ENCODE measurements at regions not wholly inside any gene's neighbourhood (a gene's known extent, or its start where the extent isn't known, plus 50 kb on each side); places are given as distances from the start of the nearest gene placed in this dataset.

- H3K9me3 ChIP-seq (ENCODE audit: low read depth, low read length, poor library complexity, severe bottlenecking), result peaks cover 7% of the 10 kb centered on the region
- TF ChIP-seq CTCF (conservative IDR thresholded peaks at IDR 0.05; ENCODE audit: low read depth, low read length) (no peak), EZH2 (IDR thresholded peaks at IDR 0.05; ENCODE audit: borderline replicate concordance, low read depth, low read length, poor library complexity, severe bottlenecking) (no peak)
- ChIA-PET CTCF (no interaction called here), POLR2A (ENCODE audit: low non-redundant PET) (no interaction called here)
- no peak overlapping the region for H3K27ac ChIP-seq (ENCODE audit: low read depth, low read length, poor library complexity, severe bottlenecking)
- no peaks in the 10 kb centered on the region for H3K36me3 ChIP-seq (ENCODE audit: insufficient read depth, low read length, poor library complexity, severe bottlenecking)
- H3K4me3 ChIP-seq (ENCODE audit: low read depth, low read length, poor library complexity, severe bottlenecking), result no peak overlapping the region
- intact Hi-C loops (cut with micrococcal nuclease; ENCODE audit: unreplicated experiment), result no loop called here
- H3K4me1 ChIP-seq (ENCODE audit: insufficient read depth, low read length, poor library complexity, severe bottlenecking), result no peaks in the 10 kb centered on the region
- no peaks in the 10 kb centered on the region for H3K27me3 ChIP-seq (replicated peaks; ENCODE audit: insufficient read depth, low read depth, low read length, poor library complexity)
- no TSS peak for BruUV-seq (replicated peaks)
- DNase-seq (ENCODE audit: low spot score), result no peak
Observed at GRCh38 chr1:14034506-14034905, 334.5 kb downstream of the PRDM2 start.

DNA sequence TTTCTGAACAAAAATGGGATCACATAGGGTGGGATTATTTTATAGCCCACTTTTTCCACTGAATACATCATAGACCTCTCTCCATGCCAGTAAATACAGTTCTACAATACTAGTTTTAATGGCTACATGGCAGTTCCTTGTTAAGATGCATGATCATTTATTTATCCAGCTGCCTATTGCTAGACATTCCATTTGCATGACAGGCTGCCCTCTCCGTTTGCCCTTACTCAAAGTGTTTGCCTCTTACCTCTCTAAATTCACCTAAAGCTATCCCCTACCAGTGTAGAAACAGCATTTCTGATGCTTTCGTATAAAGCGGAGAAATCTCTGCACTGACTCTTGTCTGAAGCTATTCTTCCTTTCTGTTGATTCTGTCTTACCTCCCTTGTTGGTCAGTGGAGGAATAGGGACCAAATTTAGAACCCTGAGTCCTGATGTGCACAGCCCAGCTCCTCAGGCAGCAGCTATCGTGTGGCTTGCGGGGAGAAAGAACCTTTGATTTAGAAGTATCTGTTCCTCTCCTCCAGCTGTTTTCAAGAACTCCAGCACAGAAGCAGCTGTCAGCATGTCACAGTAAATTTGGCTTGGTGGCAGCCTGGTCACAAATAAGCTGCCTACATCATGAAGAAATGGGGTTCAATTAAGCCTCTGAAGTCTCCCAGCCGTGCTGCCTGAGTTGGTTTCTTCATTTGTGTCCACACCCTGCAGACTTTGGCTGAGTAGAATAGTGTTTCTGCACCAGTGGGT lies 337.3 kb downstream of the PRDM2 start:
- no peak for DNase-seq (ENCODE audit: low spot score)
- intact Hi-C loops (cut with micrococcal nuclease; ENCODE audit: unreplicated experiment), result no loop called here
- Histone ChIP-seq H3K4me3 (ENCODE audit: low read depth, low read length, poor library complexity, severe bottlenecking) (no peak overlapping the region), H3K36me3 (ENCODE audit: insufficient read depth, low read length, poor library complexity, severe bottlenecking) (no peaks in the 10 kb centered on the region), H3K9me3 (ENCODE audit: low read depth, low read length, poor library complexity, severe bottlenecking) (peaks cover 21% of the 10 kb centered on the region), H3K27ac (ENCODE audit: low read depth, low read length, poor library complexity, severe bottlenecking) (no peak overlapping the region), H3K4me1 (ENCODE audit: insufficient read depth, low read length, poor library complexity, severe bottlenecking) (no peaks in the 10 kb centered on the region), H3K27me3 (replicated peaks; ENCODE audit: insufficient read depth, low read depth, low read length, poor library complexity) (no peaks in the 10 kb centered on the region)
- CTCF ChIA-PET, result no interaction called here
- TF ChIP-seq CTCF (conservative IDR thresholded peaks at IDR 0.05; ENCODE audit: low read depth, low read length) (no peak), EZH2 (IDR thresholded peaks at IDR 0.05; ENCODE audit: borderline replicate concordance, low read depth, low read length, poor library complexity, severe bottlenecking) (no peak)
- no TSS peak for BruUV-seq (replicated peaks)
- POLR2A ChIA-PET (ENCODE audit: low non-redundant PET), result no interaction called here

- H3K36me3 ChIP-seq (ENCODE audit: insufficient read depth, low read length, poor library complexity, severe bottlenecking), result no peaks in the 10 kb centered on the region
- CTCF ChIA-PET, result interaction anchor here (0.6 kb wide), 1 partner anchor 9 kb away, joined by 4 read pairs; no protein-coding TSS in a partner anchor
Observed at GRCh38 chr1:14039582-14040430, 339.8 kb downstream of the PRDM2 start.

More at GRCh38 chr1:14039582-14040430, 339.8 kb downstream of the PRDM2 start:
- no TSS peak for BruUV-seq (replicated peaks)
- POLR2A ChIA-PET (ENCODE audit: low non-redundant PET), result no interaction called here
- no peak overlapping the region for H3K4me3 ChIP-seq (ENCODE audit: low read depth, low read length, poor library complexity, severe bottlenecking)
- no peaks in the 10 kb centered on the region for H3K4me1 ChIP-seq (ENCODE audit: insufficient read depth, low read length, poor library complexity, severe bottlenecking)
- peaks cover 15% of the 10 kb centered on the region for H3K9me3 ChIP-seq (ENCODE audit: low read depth, low read length, poor library complexity, severe bottlenecking)
- intact Hi-C loops (cut with micrococcal nuclease; ENCODE audit: unreplicated experiment), result no loop called here
- TF ChIP-seq CTCF (conservative IDR thresholded peaks at IDR 0.05; ENCODE audit: low read depth, low read length) (no peak), EZH2 (IDR thresholded peaks at IDR 0.05; ENCODE audit: borderline replicate concordance, low read depth, low read length, poor library complexity, severe bottlenecking) (no peak)
- no peak for DNase-seq (ENCODE audit: low spot score)
- H3K27ac ChIP-seq (ENCODE audit: low read depth, low read length, poor library complexity, severe bottlenecking), result no peak overlapping the region
- H3K27me3 ChIP-seq (replicated peaks; ENCODE audit: insufficient read depth, low read depth, low read length, poor library complexity), result no peaks in the 10 kb centered on the region

Measured in A673 (cell line).